Osteocyte (in vitro differentiated cells): ENCODE measurements at regions not wholly inside any gene's neighbourhood (a gene's known extent, or its start where the extent isn't known, plus 50 kb on each side); places are given as distances from the start of the nearest gene placed in this dataset.

Source experiments
- DNase-seq: peaks from one replicate; pipeline ENCODE4 v3.0.0; 2021; ENCODE audit warnings: mixed read lengths; ENCODE audit not compliant: unreplicated experiment; ENCODE audit errors: extremely low spot score
- H3K27ac Mint-ChIP-seq: one replicate; pipeline ENCODE4 v1.8.0; 2021; ENCODE audit warnings: mild to moderate bottlenecking, mixed read lengths; ENCODE audit not compliant: unreplicated experiment
- H3K27me3 Mint-ChIP-seq: one replicate; pipeline ENCODE4 v1.8.0; 2021; ENCODE audit warnings: mixed read lengths; ENCODE audit not compliant: unreplicated experiment
- H3K36me3 Mint-ChIP-seq: one replicate; pipeline ENCODE4 v1.8.0; 2021; ENCODE audit warnings: mixed read lengths; ENCODE audit not compliant: unreplicated experiment
- H3K4me1 Mint-ChIP-seq: one replicate; pipeline ENCODE4 v1.8.0; 2021; ENCODE audit warnings: mixed read lengths; ENCODE audit not compliant: unreplicated experiment
- H3K4me3 Mint-ChIP-seq: one replicate; pipeline ENCODE4 v1.8.0; 2021; ENCODE audit warnings: mild to moderate bottlenecking, moderate library complexity, mixed read lengths; ENCODE audit not compliant: unreplicated experiment
- H3K9me3 Mint-ChIP-seq: one replicate; pipeline ENCODE4 v1.8.0; 2021; ENCODE audit warnings: mixed read lengths; ENCODE audit not compliant: unreplicated experiment
- CTCF ChIP-seq: fragments of 200-600 bp; sonication (generic); IDR thresholded peaks from 2 replicates; pipeline ENCODE4 v1.5.0; 2021; ENCODE audit warnings: antibody characterized with exemption, mild to moderate bottlenecking, moderate library complexity

- no peak for TF ChIP-seq CTCF
- H3K9me3 Mint-ChIP-seq, result no peaks in the 10 kb centered on the region
- peaks cover 10% of the 10 kb centered on the region for H3K27me3 Mint-ChIP-seq
- no peak for DNase-seq
- no peaks in the 10 kb centered on the region for H3K36me3 Mint-ChIP-seq
- H3K27ac Mint-ChIP-seq, result no peak overlapping the region
- H3K4me1 Mint-ChIP-seq, result peaks cover 18% of the 10 kb centered on the region
- no peak overlapping the region for H3K4me3 Mint-ChIP-seq
Observed at GRCh38 chr22:44549701-44550100, 51.7 kb upstream of the RTL6 start.

- Mint-ChIP-seq H3K4me1 (peaks cover 18% of the 10 kb centered on the region), H3K27ac (no peak overlapping the region)
Observed at GRCh38 chr22:44548981-44549380, 50.9 kb upstream of the RTL6 start.

More at GRCh38 chr22:44548981-44549380, 50.9 kb upstream of the RTL6 start:
- Mint-ChIP-seq H3K27me3 (peaks cover 6% of the 10 kb centered on the region), H3K9me3 (no peaks in the 10 kb centered on the region), H3K4me3 (no peak overlapping the region), H3K36me3 (no peaks in the 10 kb centered on the region)
- no peak for DNase-seq
- TF ChIP-seq CTCF, result no peak
